HUES48 (cell line): ENCODE measurements at regions not wholly inside any gene's neighbourhood (a gene's known extent, or its start where the extent isn't known, plus 50 kb on each side); places are given as distances from the start of the nearest gene placed in this dataset.
"Not testable (repeated sequence)": the region's sequence is repeated elsewhere in the genome, so short reads cannot be mapped to it uniquely, and the experiment has no call there.

Experiments used
- H3K27ac ChIP-seq: one replicate; pipeline ENCODE4 v1.7.0; 2013; ENCODE audit warnings: low read depth, low read length, inconsistent platforms
- H3K27me3 ChIP-seq: 2 replicates; pipeline ENCODE4 v1.6.1; 2013; ENCODE audit warnings: mild to moderate bottlenecking, low read length; ENCODE audit not compliant: control insufficient read depth, insufficient read depth
- H3K36me3 ChIP-seq: 2 replicates; pipeline ENCODE4 v1.6.1; 2013; ENCODE audit warnings: low read length; ENCODE audit not compliant: control insufficient read depth, insufficient read depth
- H3K4me1 ChIP-seq: 2 replicates; pipeline ENCODE4 v1.6.1; 2013; ENCODE audit warnings: mild to moderate bottlenecking, low read length; ENCODE audit not compliant: control insufficient read depth, insufficient read depth
- H3K4me3 ChIP-seq: 2 replicates; pipeline ENCODE4 v1.5.1; 2013; ENCODE audit warnings: mild to moderate bottlenecking, low read depth, low read length
- H3K9ac ChIP-seq: 2 replicates; pipeline ENCODE4 v1.6.1; 2013; ENCODE audit warnings: mild to moderate bottlenecking, low read depth, low read length, moderate library complexity
- H3K9me3 ChIP-seq: 2 replicates; pipeline ENCODE4 v1.6.1; 2013; ENCODE audit warnings: low read length; ENCODE audit not compliant: control insufficient read depth, insufficient read depth

- not testable (repeated sequence) for H3K4me1 ChIP-seq, H3K9ac ChIP-seq, H3K27me3 ChIP-seq, H3K36me3 ChIP-seq, H3K27ac ChIP-seq
- Histone ChIP-seq H3K4me3 (peak overlapping the region; percentile 26), H3K9me3 (peaks cover 68% of the 10 kb centered on the region)
Observed at GRCh38 chr21:9648947-9649720, 872.2 kb upstream of the TPTE start.

GRCh38 chr21:9652819-9653218, 868.6 kb upstream of the TPTE start:
- H3K36me3 ChIP-seq, H3K9ac ChIP-seq, H3K27ac ChIP-seq, H3K27me3 ChIP-seq, H3K4me1 ChIP-seq: not testable (repeated sequence)
- Histone ChIP-seq H3K4me3 (0 out of 2 replicates have a peak overlapping the region, but pooled peaks have one; percentile 6), H3K9me3 (peaks cover 92% of the 10 kb centered on the region)

GRCh38 chr21:9655221-9655620, 866.2 kb upstream of the TPTE start:
- not testable (repeated sequence) for H3K4me1 ChIP-seq, H3K27ac ChIP-seq, H3K36me3 ChIP-seq, H3K27me3 ChIP-seq, H3K9ac ChIP-seq
- Histone ChIP-seq H3K4me3 (peak overlapping the region; percentile 32; the same call in 1 of the 2 replicates), H3K9me3 (peaks cover 79% of the 10 kb centered on the region)

GRCh38 chr21:9656455-9656854, 864.9 kb upstream of the TPTE start:
- H3K9ac ChIP-seq, H3K27me3 ChIP-seq, H3K4me1 ChIP-seq, H3K36me3 ChIP-seq, H3K27ac ChIP-seq: not testable (repeated sequence)
- peaks cover 74% of the 10 kb centered on the region for H3K9me3 ChIP-seq
- 0 out of 2 replicates have a peak overlapping the region, but pooled peaks have one; percentile 1 for H3K4me3 ChIP-seq

GRCh38 chr21:9657779-9658178, 863.6 kb upstream of the TPTE start:
- not testable (repeated sequence) for H3K4me1 ChIP-seq, H3K27ac ChIP-seq, H3K9ac ChIP-seq, H3K36me3 ChIP-seq, H3K4me3 ChIP-seq, H3K27me3 ChIP-seq
- H3K9me3 ChIP-seq, result peaks cover 62% of the 10 kb centered on the region

GRCh38 chr21:9659877-9660276, 861.5 kb upstream of the TPTE start:
- H3K27ac ChIP-seq, result not testable (repeated sequence)

GRCh38 chr21:9663914-9664729, 857.3 kb upstream of the TPTE start:
- H3K9ac ChIP-seq, H3K27ac ChIP-seq, H3K9me3 ChIP-seq, H3K27me3 ChIP-seq, H3K4me1 ChIP-seq, H3K36me3 ChIP-seq, H3K4me3 ChIP-seq: not testable (repeated sequence)

More at GRCh38 chr21:9659877-9660276, 861.5 kb upstream of the TPTE start:
- not testable (repeated sequence) for H3K4me3 ChIP-seq, H3K4me1 ChIP-seq, H3K27me3 ChIP-seq, H3K36me3 ChIP-seq, H3K9ac ChIP-seq
- H3K9me3 ChIP-seq, result peaks cover 41% of the 10 kb centered on the region

- H3K9me3 ChIP-seq, H3K4me3 ChIP-seq, H3K27me3 ChIP-seq, H3K9ac ChIP-seq, H3K4me1 ChIP-seq, H3K27ac ChIP-seq, H3K36me3 ChIP-seq: not testable (repeated sequence)
Observed at GRCh38 chr21:9675811-9676210, 845.6 kb upstream of the TPTE start.

- not testable (repeated sequence) for H3K9ac ChIP-seq, H3K4me3 ChIP-seq, H3K9me3 ChIP-seq, H3K27ac ChIP-seq, H3K4me1 ChIP-seq, H3K27me3 ChIP-seq, H3K36me3 ChIP-seq
Observed at GRCh38 chr21:9679029-9679428, 842.4 kb upstream of the TPTE start.

GRCh38 chr21:9688945-9689344, 832.4 kb upstream of the TPTE start:
- not testable (repeated sequence) for H3K9me3 ChIP-seq, H3K4me3 ChIP-seq, H3K9ac ChIP-seq, H3K27me3 ChIP-seq, H3K27ac ChIP-seq, H3K4me1 ChIP-seq, H3K36me3 ChIP-seq

- H3K4me1 ChIP-seq, H3K9ac ChIP-seq, H3K4me3 ChIP-seq, H3K36me3 ChIP-seq, H3K27ac ChIP-seq, H3K9me3 ChIP-seq, H3K27me3 ChIP-seq: not testable (repeated sequence)
Observed at GRCh38 chr21:9690981-9691380, 830.4 kb upstream of the TPTE start.
